Muscle layer of duodenum (tissue), 2 donors: ENCODE measurements at regions not wholly inside any gene's neighbourhood (a gene's known extent, or its start where the extent isn't known, plus 50 kb on each side); places are given as distances from the start of the nearest gene placed in this dataset.

Experiments used
- H3K27ac ChIP-seq: one replicate; pipeline ENCODE4 v1.7.0; 2013; ENCODE audit warnings: mild to moderate bottlenecking, low read length
- H3K27me3 ChIP-seq: one replicate; pipeline ENCODE4 v1.7.0; 2013; ENCODE audit warnings: low read depth, mild to moderate bottlenecking, control low read depth, low read length
- H3K36me3 ChIP-seq, 2 donors: one replicate each; pipeline ENCODE4 v1.7.0; 2013; ENCODE audit warnings: low read length in 2 of 2, control low read depth in 1 of 2, mild to moderate bottlenecking in 1 of 2; ENCODE audit not compliant: insufficient read depth in 2 of 2, control insufficient read depth in 1 of 2
- H3K4me1 ChIP-seq, 2 donors: one replicate each; pipeline ENCODE4 v1.7.0; 2013; ENCODE audit warnings: low read length in 2 of 2, mild to moderate bottlenecking in 2 of 2, control low read depth in 1 of 2, moderate library complexity in 1 of 2; ENCODE audit not compliant: insufficient read depth in 2 of 2, control insufficient read depth in 1 of 2
- H3K4me3 ChIP-seq, 2 donors: one replicate each; pipeline ENCODE4 v1.7.0; 2013; ENCODE audit warnings: low read length in 2 of 2, low read depth in 1 of 2, mild to moderate bottlenecking in 1 of 2
- H3K9me3 ChIP-seq, 2 donors: one replicate each; pipeline ENCODE4 v1.7.0; 2013; ENCODE audit warnings: low read length in 2 of 2, control low read depth in 1 of 2, mild to moderate bottlenecking in 1 of 2; ENCODE audit not compliant: control insufficient read depth in 1 of 2
- donor health status: healthy.

DNA sequence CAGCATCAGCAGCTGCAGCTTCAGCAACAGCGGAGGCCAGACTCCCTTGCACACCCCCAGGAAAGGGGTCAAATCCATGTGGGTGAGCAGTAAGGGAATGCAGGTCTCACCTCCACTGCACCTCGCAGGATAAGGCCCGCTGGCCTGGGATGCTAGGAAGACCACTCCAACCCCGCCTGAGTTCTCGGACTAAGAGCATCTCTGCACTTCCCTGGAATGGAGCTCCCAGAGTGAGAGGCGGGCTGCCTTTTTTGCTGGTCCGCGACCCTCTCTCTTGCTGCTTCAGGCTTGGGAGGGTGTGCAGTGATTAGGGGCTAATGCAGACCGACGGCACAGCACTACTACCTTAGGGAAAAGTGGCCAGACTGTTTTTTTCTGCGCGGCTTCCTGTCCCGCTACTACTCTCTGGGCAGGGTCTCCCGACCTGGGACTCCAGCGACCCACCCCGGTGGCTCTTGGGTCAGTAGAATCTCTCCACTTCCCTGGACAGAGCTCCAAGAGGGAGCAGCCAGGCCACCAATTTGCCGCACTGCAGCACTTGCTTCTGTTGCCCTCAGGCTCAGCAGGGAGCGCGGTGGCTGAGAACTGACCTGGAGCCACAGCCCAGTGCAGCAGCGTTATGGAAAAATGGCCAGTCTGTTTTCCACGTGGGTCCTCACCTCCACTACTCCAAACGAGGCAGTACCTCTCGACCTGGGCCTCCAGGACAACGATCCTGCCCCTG is 480.4 kb downstream of the CDH8 start:
- Histone ChIP-seq H3K9me3 (no peaks in the 10 kb centered on the region), H3K4me1 (no peaks in the 10 kb centered on the region), H3K36me3 (no peaks in the 10 kb centered on the region), H3K4me3 (no peak overlapping the region), H3K27ac (no peak overlapping the region), H3K27me3 (no peaks in the 10 kb centered on the region)

DNA sequence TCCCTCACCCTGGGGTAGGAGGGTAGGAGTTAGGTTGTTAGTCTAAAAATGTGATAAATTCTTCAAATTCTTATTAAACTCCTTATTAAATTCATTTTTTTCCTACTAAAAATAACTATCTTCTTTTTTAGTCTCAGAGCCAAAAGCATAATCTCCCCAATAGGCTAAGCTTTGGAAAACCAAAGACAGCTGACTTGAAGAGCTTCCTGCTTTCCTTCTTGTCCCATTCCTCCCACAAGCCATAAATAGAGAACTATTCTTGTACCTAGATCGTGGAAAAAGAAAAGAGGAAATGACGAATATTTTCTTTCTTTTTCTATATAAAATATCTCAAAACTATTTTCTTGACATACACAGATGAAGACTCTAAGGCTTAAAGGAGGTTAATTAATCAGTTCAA is 486.9 kb downstream of the CDH8 start:
- H3K27ac ChIP-seq, result no peak overlapping the region
- H3K9me3 ChIP-seq, result no peaks in the 10 kb centered on the region
- no peaks in the 10 kb centered on the region for H3K36me3 ChIP-seq
- no peak overlapping the region for H3K4me3 ChIP-seq
- H3K27me3 ChIP-seq, result no peaks in the 10 kb centered on the region
- no peaks in the 10 kb centered on the region for H3K4me1 ChIP-seq

DNA sequence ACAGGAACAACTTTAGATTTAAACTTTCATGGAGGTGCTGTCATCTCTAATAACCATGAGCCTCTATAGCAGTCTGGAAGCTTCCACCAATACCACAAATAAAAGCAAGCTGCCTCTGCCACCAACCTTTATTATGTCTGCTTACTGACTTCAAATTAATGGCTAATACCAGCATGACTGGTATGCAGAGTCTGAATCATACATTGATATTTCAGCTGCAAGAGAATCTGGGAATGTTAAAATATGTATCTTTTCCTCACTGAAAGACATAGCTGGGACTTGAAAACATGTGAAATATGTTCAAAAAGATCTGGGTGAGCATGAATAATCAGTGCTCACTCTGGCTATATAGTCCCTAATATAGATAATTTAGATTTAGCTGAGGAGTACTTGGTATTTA is 488.6 kb downstream of the CDH8 start:
- Histone ChIP-seq H3K9me3 (no peaks in the 10 kb centered on the region), H3K27me3 (no peaks in the 10 kb centered on the region), H3K27ac (no peak overlapping the region), H3K4me3 (no peak overlapping the region), H3K4me1 (no peaks in the 10 kb centered on the region), H3K36me3 (no peaks in the 10 kb centered on the region)

DNA sequence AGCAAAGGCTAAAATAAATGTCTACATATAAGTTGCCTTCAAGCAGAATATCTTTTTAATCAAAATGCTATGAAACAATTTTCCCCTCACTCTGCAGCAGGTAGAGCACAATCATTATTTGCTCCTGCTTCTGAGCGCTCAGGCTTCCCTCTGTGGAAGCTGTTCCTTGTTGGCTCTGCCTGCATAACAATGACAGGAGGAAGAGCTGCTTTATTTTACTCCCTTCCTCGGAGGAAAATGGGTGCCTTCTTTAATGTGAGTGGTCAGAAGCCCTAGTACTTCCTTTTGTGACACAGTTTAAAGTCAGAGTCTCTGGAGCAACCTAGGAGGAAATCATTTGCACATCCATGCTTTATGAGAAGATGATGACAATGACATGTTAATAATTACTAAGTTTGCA is 492.1 kb downstream of the CDH8 start:
- Histone ChIP-seq H3K4me3 (no peak overlapping the region), H3K9me3 (no peaks in the 10 kb centered on the region), H3K27me3 (no peaks in the 10 kb centered on the region), H3K27ac (no peak overlapping the region), H3K4me1 (no peaks in the 10 kb centered on the region), H3K36me3 (no peaks in the 10 kb centered on the region)

DNA sequence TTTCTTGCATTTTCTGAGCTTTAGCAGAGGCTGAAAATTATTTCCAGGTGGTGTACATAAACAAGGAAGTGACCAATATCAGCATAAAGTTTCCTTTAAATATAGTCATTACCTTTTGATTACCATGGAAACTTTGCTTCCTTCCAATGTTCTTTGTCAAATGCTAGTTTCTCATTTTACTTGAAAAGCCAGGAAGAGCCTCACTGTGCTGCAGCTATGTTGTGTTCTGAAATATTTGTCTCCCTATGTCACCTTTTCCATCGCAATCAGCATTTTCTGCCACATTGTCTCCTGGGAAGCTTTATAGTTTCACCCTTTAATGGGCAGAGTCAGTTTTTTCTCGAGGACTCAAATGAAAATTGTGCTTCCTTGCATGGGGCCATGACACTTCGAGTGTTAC is 496.0 kb downstream of the CDH8 start:
- Histone ChIP-seq H3K27me3 (no peaks in the 10 kb centered on the region), H3K36me3 (no peaks in the 10 kb centered on the region), H3K27ac (no peak overlapping the region), H3K9me3 (no peaks in the 10 kb centered on the region), H3K4me3 (no peak overlapping the region), H3K4me1 (no peaks in the 10 kb centered on the region)

DNA sequence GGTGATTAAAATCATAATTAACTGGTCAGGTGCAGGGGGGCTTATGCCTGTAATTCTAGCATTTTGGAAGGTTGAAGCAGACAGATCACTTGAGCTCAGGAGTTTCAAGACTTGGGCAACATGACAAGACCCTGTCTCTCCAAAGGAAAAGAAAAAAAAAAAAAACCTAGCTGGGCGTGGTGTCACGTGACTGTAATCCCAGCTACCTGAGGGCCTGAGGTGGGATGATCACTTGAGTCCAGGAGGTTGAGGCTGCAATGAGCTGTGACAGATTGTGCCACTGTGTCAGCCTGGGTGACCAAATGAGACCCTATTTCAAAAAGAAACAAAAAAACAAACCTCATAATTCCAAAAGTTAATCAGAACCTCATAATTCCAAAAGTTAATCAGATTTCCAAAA is 505.5 kb downstream of the CDH8 start:
- H3K4me3 ChIP-seq, result no peak overlapping the region
- no peaks in the 10 kb centered on the region for H3K36me3 ChIP-seq
- H3K4me1 ChIP-seq, result no peaks in the 10 kb centered on the region
- no peaks in the 10 kb centered on the region for H3K27me3 ChIP-seq
- H3K27ac ChIP-seq, result no peak overlapping the region
- no peaks in the 10 kb centered on the region for H3K9me3 ChIP-seq

DNA sequence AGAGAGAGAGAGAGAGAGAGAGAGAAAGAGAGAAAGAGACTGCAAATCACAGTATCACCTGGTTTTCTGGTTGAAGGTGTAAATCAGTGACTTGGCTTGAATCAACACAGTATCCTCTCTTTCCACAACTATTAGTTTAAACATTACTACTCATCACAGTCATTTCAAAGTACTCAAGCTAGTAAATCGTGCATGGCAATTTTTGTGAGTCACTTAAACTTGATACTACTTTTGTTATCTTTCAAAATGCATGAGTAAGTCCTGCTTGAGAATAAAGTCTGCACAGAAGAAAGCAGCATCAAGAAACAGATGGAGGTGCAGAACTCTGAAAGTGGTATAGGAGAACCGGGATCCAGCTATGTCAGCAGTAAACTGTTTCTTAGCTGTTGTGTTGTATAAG is 535.4 kb downstream of the CDH8 start:
- no peak overlapping the region for H3K4me3 ChIP-seq
- no peaks in the 10 kb centered on the region for H3K27me3 ChIP-seq
- no peaks in the 10 kb centered on the region for H3K9me3 ChIP-seq
- H3K36me3 ChIP-seq, result no peaks in the 10 kb centered on the region
- H3K27ac ChIP-seq, result no peak overlapping the region
- no peaks in the 10 kb centered on the region for H3K4me1 ChIP-seq

DNA sequence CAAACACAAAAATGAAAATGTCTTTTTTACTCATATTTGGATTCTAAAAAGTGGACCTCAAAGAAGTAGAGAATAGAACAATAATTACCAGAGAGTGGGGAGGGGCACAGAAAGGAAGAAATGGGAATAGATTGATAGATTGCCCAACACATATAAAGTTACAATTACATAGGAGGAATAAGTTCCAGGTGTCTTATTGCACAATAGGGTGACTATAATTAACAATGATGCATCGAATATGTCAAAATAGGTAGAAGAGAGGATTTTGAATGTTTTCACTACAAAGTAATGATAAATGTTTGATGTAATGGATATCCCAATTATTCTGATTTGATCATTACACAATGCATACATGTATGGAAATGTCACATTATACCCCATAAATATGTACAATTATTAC is 556.0 kb downstream of the CDH8 start:
- H3K27me3 ChIP-seq, result no peaks in the 10 kb centered on the region
- no peaks in the 10 kb centered on the region for H3K36me3 ChIP-seq
- no peak overlapping the region for H3K27ac ChIP-seq

DNA sequence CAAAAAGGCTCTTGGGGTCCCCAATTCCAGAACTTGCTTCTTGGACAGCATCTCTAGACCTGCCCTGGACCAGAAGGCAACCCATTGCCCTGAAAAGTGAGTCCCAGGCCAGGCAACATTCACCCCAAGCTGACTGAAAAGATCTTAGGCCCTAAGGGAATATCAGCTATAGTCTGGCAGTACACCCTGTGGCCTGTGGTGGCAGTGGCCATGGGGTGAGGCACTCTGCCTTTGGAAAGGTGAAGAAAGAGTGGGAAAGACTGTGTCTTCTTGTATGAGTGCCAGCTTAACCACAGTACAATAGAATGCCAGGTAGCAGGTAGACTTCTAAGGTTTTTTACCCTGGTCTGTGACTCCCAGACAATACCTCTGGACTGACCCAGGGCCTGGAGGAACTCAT is 564.5 kb downstream of the CDH8 start:
- no peaks in the 10 kb centered on the region for H3K36me3 ChIP-seq
- H3K27me3 ChIP-seq, result no peaks in the 10 kb centered on the region
- H3K27ac ChIP-seq, result no peak overlapping the region
- peaks cover 0 to 6% of the 10 kb centered on the region in 2 donors for H3K9me3 ChIP-seq
- H3K4me1 ChIP-seq, result no peaks in the 10 kb centered on the region
- H3K4me3 ChIP-seq, result no peak overlapping the region

More for the DNA sequence above, 556.0 kb downstream of the CDH8 start:
- no peak overlapping the region for H3K4me3 ChIP-seq
- H3K4me1 ChIP-seq, result no peaks in the 10 kb centered on the region
- peaks cover 0 to 4% of the 10 kb centered on the region in 2 donors for H3K9me3 ChIP-seq

DNA sequence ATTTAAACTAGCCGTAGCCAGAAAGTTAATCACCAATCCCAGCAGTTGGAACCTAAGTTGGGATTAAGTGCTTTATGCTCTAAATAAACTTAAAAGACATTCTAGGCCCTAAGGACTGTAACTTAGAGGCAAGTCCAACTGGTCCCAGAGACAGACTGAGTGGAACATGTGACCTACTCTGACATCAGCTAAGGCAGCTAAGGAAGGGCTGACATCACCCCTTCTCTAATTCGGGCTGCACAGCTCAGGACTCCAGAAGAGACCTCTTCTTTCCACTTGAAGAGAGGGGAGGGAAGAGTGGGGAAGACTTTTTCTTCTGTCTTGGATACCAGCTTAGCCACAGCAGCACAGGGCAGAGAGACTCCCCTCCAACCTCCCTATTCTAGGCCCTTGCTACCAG is 565.2 kb downstream of the CDH8 start:
- no peak overlapping the region for H3K27ac ChIP-seq

DNA sequence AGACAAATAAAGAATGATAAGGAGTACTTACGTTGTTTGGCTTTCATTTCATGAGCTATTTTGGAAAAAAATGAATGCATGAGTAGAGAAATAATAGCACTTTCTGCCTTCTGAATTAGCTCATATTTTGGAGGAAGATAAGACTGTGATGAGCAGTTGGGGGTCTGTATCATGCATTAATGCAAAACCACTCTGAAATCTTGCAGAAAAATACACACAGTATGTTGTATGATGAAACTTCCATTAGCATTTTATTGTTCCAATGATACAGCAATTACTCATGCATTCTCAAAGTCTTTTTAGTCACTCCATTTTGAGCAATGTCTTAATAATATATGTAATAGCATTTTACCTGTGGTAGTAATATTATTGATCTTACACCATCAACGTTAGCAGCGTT is 571.0 kb downstream of the CDH8 start:
- Histone ChIP-seq H3K4me1 (no peaks in the 10 kb centered on the region), H3K36me3 (no peaks in the 10 kb centered on the region), H3K9me3 (peaks cover 0 to 9% of the 10 kb centered on the region in 2 donors)

More for the DNA sequence above, 565.2 kb downstream of the CDH8 start:
- H3K9me3 ChIP-seq, result peaks cover 0 to 6% of the 10 kb centered on the region in 2 donors
- no peaks in the 10 kb centered on the region for H3K4me1 ChIP-seq
- no peak overlapping the region for H3K4me3 ChIP-seq
- no peaks in the 10 kb centered on the region for H3K36me3 ChIP-seq
- no peaks in the 10 kb centered on the region for H3K27me3 ChIP-seq

DNA sequence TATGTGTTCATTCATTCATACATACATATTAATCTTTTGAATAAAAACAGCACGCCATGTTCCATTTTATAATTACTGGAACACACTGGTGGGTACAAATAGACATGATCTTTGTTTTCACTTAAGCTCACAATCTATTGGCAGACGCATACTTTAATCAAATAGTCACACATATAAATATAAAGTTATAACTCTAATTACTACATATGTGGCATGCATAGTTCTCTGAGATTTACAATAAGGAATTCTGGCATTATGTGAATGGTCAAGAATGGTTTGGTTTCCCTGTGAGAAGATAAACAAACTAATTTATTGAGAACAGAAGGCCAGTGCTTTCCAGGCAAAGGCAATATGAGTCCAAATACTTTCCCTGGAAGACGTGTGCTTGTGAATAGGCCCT is 576.2 kb downstream of the CDH8 start:
- Histone ChIP-seq H3K4me3 (no peak overlapping the region), H3K27me3 (no peaks in the 10 kb centered on the region), H3K27ac (no peak overlapping the region), H3K9me3 (peaks cover 0 to 17% of the 10 kb centered on the region in 2 donors), H3K36me3 (no peaks in the 10 kb centered on the region), H3K4me1 (no peaks in the 10 kb centered on the region)

More for the DNA sequence above, 571.0 kb downstream of the CDH8 start:
- no peak overlapping the region for H3K4me3 ChIP-seq
- H3K27me3 ChIP-seq, result no peaks in the 10 kb centered on the region
- no peak overlapping the region for H3K27ac ChIP-seq
